Glutamatergic neuron (in vitro differentiated cells): ENCODE measurements at regions not wholly inside any gene's neighbourhood (a gene's known extent, or its start where the extent isn't known, plus 50 kb on each side); places are given as distances from the start of the nearest gene placed in this dataset.

Experiments used
- DNase-seq: peaks from one replicate; pipeline ENCODE4 v3.0.0; 2022
- H3K27ac Mint-ChIP-seq: one replicate; pipeline ENCODE4 v1.8.0; 2020; ENCODE audit warnings: mild to moderate bottlenecking, mixed read lengths, inconsistent platforms; ENCODE audit not compliant: unreplicated experiment
- H3K27me3 Mint-ChIP-seq: one replicate; pipeline ENCODE4 v1.8.0; 2020; ENCODE audit warnings: mild to moderate bottlenecking, moderate library complexity, mixed read lengths, inconsistent platforms; ENCODE audit not compliant: unreplicated experiment
- H3K36me3 Mint-ChIP-seq: one replicate; pipeline ENCODE4 v1.8.0; 2020; ENCODE audit warnings: mild to moderate bottlenecking, mixed read lengths, inconsistent platforms; ENCODE audit not compliant: unreplicated experiment
- H3K4me1 Mint-ChIP-seq: one replicate; pipeline ENCODE4 v1.8.0; 2020; ENCODE audit warnings: mild to moderate bottlenecking, low read depth, mixed read lengths, inconsistent platforms; ENCODE audit not compliant: unreplicated experiment
- H3K4me3 Mint-ChIP-seq: one replicate; pipeline ENCODE4 v1.8.0; 2020; ENCODE audit warnings: mild to moderate bottlenecking, mixed read lengths, inconsistent platforms; ENCODE audit not compliant: unreplicated experiment
- H3K9me3 Mint-ChIP-seq: one replicate; pipeline ENCODE4 v1.8.0; 2020; ENCODE audit warnings: mild to moderate bottlenecking, moderate library complexity, mixed read lengths, inconsistent platforms; ENCODE audit not compliant: unreplicated experiment
- CTCF ChIP-seq: fragments of 200-600 bp; sonication (generic); IDR thresholded peaks from one replicate; pipeline ENCODE4 v1.5.0; 2021; ENCODE audit not compliant: partially characterized antibody, unreplicated experiment

GRCh38 chr7:41037691-41038090 is 665.2 kb downstream of the INHBA start:
- Mint-ChIP-seq H3K36me3 (peaks cover 5% of the 10 kb centered on the region), H3K27ac (no peak overlapping the region), H3K4me1 (peaks cover 5% of the 10 kb centered on the region), H3K4me3 (no peak overlapping the region), H3K27me3 (no peaks in the 10 kb centered on the region), H3K9me3 (no peaks in the 10 kb centered on the region)
- no peak for DNase-seq
- no peak for TF ChIP-seq CTCF

GRCh38 chr7:41035794-41036193 is 667.1 kb downstream of the INHBA start:
- Mint-ChIP-seq H3K4me1 (peaks cover 5% of the 10 kb centered on the region), H3K27ac (no peak overlapping the region), H3K36me3 (no peaks in the 10 kb centered on the region), H3K4me3 (no peak overlapping the region), H3K27me3 (no peaks in the 10 kb centered on the region), H3K9me3 (no peaks in the 10 kb centered on the region)
- no peak for TF ChIP-seq CTCF
- no peak for DNase-seq

- Mint-ChIP-seq H3K27me3 (no peaks in the 10 kb centered on the region), H3K4me3 (no peak overlapping the region), H3K9me3 (peaks cover 1% of the 10 kb centered on the region), H3K27ac (no peak overlapping the region), H3K4me1 (peaks cover 3% of the 10 kb centered on the region), H3K36me3 (no peaks in the 10 kb centered on the region)
- no peak for TF ChIP-seq CTCF
- DNase-seq, result no peak
These were observed 669.4 kb downstream of the INHBA start for GRCh38 chr7:41033500-41033899.

- no peak for TF ChIP-seq CTCF
- H3K27me3 Mint-ChIP-seq, result no peaks in the 10 kb centered on the region
- H3K4me3 Mint-ChIP-seq, result no peak overlapping the region
- peaks cover 1% of the 10 kb centered on the region for H3K9me3 Mint-ChIP-seq
- H3K36me3 Mint-ChIP-seq, result no peaks in the 10 kb centered on the region
- no peak for DNase-seq
- no peak overlapping the region for H3K27ac Mint-ChIP-seq
- H3K4me1 Mint-ChIP-seq, result no peaks in the 10 kb centered on the region
These were observed 672.2 kb downstream of the INHBA start for GRCh38 chr7:41030673-41031072.

GRCh38 chr7:41029072-41029499 is 673.8 kb downstream of the INHBA start:
- no peak for DNase-seq

More at GRCh38 chr7:41029072-41029499, 673.8 kb downstream of the INHBA start:
- H3K9me3 Mint-ChIP-seq, result peaks cover 1% of the 10 kb centered on the region
- H3K36me3 Mint-ChIP-seq, result no peaks in the 10 kb centered on the region
- no peaks in the 10 kb centered on the region for H3K4me1 Mint-ChIP-seq
- no peak overlapping the region for H3K27ac Mint-ChIP-seq
- no peaks in the 10 kb centered on the region for H3K27me3 Mint-ChIP-seq
- no peak for TF ChIP-seq CTCF
- no peak overlapping the region for H3K4me3 Mint-ChIP-seq
